Trophoblast cell (in vitro differentiated cells and primary cell): ENCODE measurements at regions not wholly inside any gene's neighbourhood (a gene's known extent, or its start where the extent isn't known, plus 50 kb on each side); places are given as distances from the start of the nearest gene placed in this dataset.
A peak's percentile ranks its signal among the peaks of the same experiment; 100 is the strongest.

Experiments used
- DNase-seq, 2 donors: peaks; one replicate each; pipeline ENCODE4 v3.0.0-alpha.2; 2016
- H2AFZ ChIP-seq: 2 replicates; pipeline ENCODE4 v1.6.1; 2013; ENCODE audit warnings: low read length, moderate library complexity, mild to moderate bottlenecking; ENCODE audit not compliant: insufficient read depth, poor library complexity
- H2AK5ac ChIP-seq: 2 replicates; pipeline ENCODE4 v1.6.1; 2013; ENCODE audit warnings: mild to moderate bottlenecking, low read length
- H2BK120ac ChIP-seq: 2 replicates; pipeline ENCODE4 v1.6.1; 2013; ENCODE audit warnings: low read length, mild to moderate bottlenecking, moderate library complexity; ENCODE audit not compliant: insufficient read depth, poor library complexity
- H2BK12ac ChIP-seq: 2 replicates; pipeline ENCODE4 v1.6.1; 2013; ENCODE audit warnings: mild to moderate bottlenecking, low read length, moderate library complexity
- H2BK5ac ChIP-seq: 2 replicates; pipeline ENCODE4 v1.6.1; 2013; ENCODE audit warnings: low read length, low read depth, moderate library complexity, mild to moderate bottlenecking; ENCODE audit not compliant: poor library complexity
- H3K14ac ChIP-seq: 2 replicates; pipeline ENCODE4 v1.6.1; 2013; ENCODE audit warnings: mild to moderate bottlenecking, low read length
- H3K18ac ChIP-seq: 2 replicates; pipeline ENCODE4 v1.6.1; 2013; ENCODE audit warnings: mild to moderate bottlenecking, low read length
- H3K23ac ChIP-seq: 2 replicates; pipeline ENCODE4 v1.6.1; 2013; ENCODE audit warnings: low read length
- H3K27ac ChIP-seq: 2 replicates; pipeline ENCODE4 v1.5.1; 2013; ENCODE audit warnings: low read depth, mild to moderate bottlenecking, inconsistent platforms, low read length, moderate library complexity
- H3K27me3 ChIP-seq: 2 replicates; pipeline ENCODE4 v1.6.1; 2013; ENCODE audit warnings: inconsistent platforms, mild to moderate bottlenecking, low read length, moderate library complexity; ENCODE audit not compliant: insufficient read depth
- H3K36me3 ChIP-seq, 2 experiments: 1 replicate in 1 of 2; 2 replicates in 1 of 2; pipeline ENCODE4 v1.6.1; 2013; ENCODE audit warnings: low read length in 2 of 2, mild to moderate bottlenecking in 2 of 2, moderate library complexity in 1 of 2; ENCODE audit not compliant: insufficient read depth in 2 of 2, control insufficient read depth in 1 of 2
- H3K4ac ChIP-seq: 2 replicates; pipeline ENCODE4 v1.6.1; 2013; ENCODE audit warnings: low read depth, mild to moderate bottlenecking, low read length, moderate library complexity
- H3K4me1 ChIP-seq, 2 experiments: 1 replicate in 1 of 2; 2 replicates in 1 of 2; pipeline ENCODE4 v1.6.1; 2013; ENCODE audit warnings: low read length in 2 of 2, mild to moderate bottlenecking in 2 of 2, moderate library complexity in 1 of 2; ENCODE audit not compliant: insufficient read depth in 2 of 2, control insufficient read depth in 1 of 2
- H3K4me2 ChIP-seq: 2 replicates; pipeline ENCODE4 v1.6.1; 2013; ENCODE audit warnings: inconsistent platforms, mild to moderate bottlenecking, low read length, moderate library complexity
- H3K4me3 ChIP-seq: 2 replicates; pipeline ENCODE4 v1.5.1; 2013; ENCODE audit warnings: mild to moderate bottlenecking, low read depth, low read length, inconsistent platforms
- H3K79me1 ChIP-seq: one replicate; pipeline ENCODE4 v1.6.1; 2013; ENCODE audit warnings: low read length
- H3K79me2 ChIP-seq: 2 replicates; pipeline ENCODE4 v1.6.1; 2013; ENCODE audit warnings: low read length, mild to moderate bottlenecking; ENCODE audit not compliant: control insufficient read depth, insufficient read depth, poor library complexity
- H3K9ac ChIP-seq: 2 replicates; pipeline ENCODE4 v1.6.1; 2013; ENCODE audit warnings: mild to moderate bottlenecking, low read length
- H3K9me3 ChIP-seq: 2 replicates; pipeline ENCODE4 v1.6.1; 2013; ENCODE audit warnings: low read depth, mild to moderate bottlenecking, control low read depth, inconsistent platforms, low read length; ENCODE audit not compliant: insufficient read depth
- H4K12ac ChIP-seq: 2 replicates; pipeline ENCODE4 v1.6.1; 2013; ENCODE audit warnings: low read depth, mild to moderate bottlenecking, low read length, moderate library complexity
- H4K8ac ChIP-seq: 2 replicates; pipeline ENCODE4 v1.6.1; 2013; ENCODE audit warnings: low read depth, mild to moderate bottlenecking, low read length, moderate library complexity
- H4K91ac ChIP-seq: one replicate; pipeline ENCODE4 v1.6.1; 2013; ENCODE audit warnings: low read depth, mild to moderate bottlenecking, low read length, moderate library complexity
- WGBS: extraction: QIAGEN DNeasy Blood & Tissue Kit; methylation state at CpG from one replicate; pipeline ENCODE4 v1.1.7; 2013; ENCODE audit warnings: missing lambda C conversion rate; ENCODE audit not compliant: insufficient read length, insufficient coverage; ENCODE audit errors: extremely low coverage; 5-methylcytosine and 5-hydroxymethylcytosine counted together

DNA sequence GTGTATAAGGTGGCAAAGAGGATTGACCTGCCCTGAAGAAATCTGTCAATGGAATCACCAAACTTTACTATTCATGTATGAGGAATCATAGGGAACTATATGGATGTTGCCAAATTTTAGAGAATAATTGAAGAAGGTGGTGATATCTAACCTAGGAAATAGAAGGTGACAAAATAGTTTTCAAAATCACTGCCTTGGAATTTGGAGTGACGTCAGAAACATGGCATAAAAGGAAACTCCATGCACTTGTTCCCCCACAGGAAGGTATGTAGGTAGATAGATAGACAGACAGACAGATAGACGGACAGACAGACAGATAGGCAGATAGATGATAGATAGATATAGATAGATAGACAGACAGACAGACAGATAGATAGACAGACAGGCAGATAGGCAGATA lies 793.9 kb upstream of the AMOT start:
- Histone ChIP-seq H2AFZ (no peak overlapping the region), H2AK5ac (no peak overlapping the region), H3K18ac (no peak overlapping the region), H3K27ac (no peak overlapping the region), H3K4ac (no peak overlapping the region), H2BK5ac (no peak overlapping the region), H3K27me3 (no peaks in the 10 kb centered on the region), H3K9ac (no peak overlapping the region), H3K4me1 (no peaks in the 10 kb centered on the region), H4K12ac (no peak overlapping the region), H3K4me3 (no peak overlapping the region), H4K91ac (no peak overlapping the region), H3K79me1 (no peaks in the 10 kb centered on the region), H3K9me3 (no peaks in the 10 kb centered on the region), H3K36me3 (no peaks in the 10 kb centered on the region), H2BK12ac (no peak overlapping the region), H3K79me2 (no peaks in the 10 kb centered on the region), H2BK120ac (no peak overlapping the region), H3K4me2 (no peak overlapping the region), H3K14ac (no peak overlapping the region), H3K23ac (no peak overlapping the region), H4K8ac (no peak overlapping the region)
- peak; percentile 9 to 55 for DNase-seq
- no CpG with 5 or more reads among the region's 2 CpGs for WGBS

DNA sequence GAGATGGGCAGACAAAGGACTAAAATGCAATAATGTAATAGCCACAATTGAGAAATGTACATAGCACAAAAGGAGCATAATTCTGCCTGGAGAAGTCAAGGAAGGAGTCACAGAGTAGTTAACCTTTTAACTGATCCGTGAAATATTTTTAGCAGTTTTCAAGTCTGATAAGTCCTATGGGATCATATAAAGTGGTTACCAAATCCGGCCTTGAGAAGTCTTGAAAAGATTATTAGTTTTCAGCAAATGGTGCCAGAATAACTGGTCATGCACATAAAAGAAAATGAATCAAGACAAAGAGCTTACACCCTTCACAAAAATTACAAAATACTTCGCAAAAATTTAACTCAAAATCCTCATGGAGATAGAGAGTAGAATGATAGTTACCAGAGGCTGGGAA lies 788.7 kb upstream of the AMOT start:
- Histone ChIP-seq H3K79me1 (no peaks in the 10 kb centered on the region), H3K23ac (no peak overlapping the region), H3K4me3 (no peak overlapping the region), H2AK5ac (no peak overlapping the region), H3K4me2 (no peak overlapping the region), H3K79me2 (no peaks in the 10 kb centered on the region), H4K12ac (no peak overlapping the region), H4K91ac (no peak overlapping the region), H4K8ac (no peak overlapping the region), H3K4me1 (no peaks in the 10 kb centered on the region), H2AFZ (no peak overlapping the region), H2BK12ac (no peak overlapping the region), H3K9me3 (no peaks in the 10 kb centered on the region), H2BK5ac (no peak overlapping the region), H3K14ac (no peak overlapping the region), H2BK120ac (no peak overlapping the region), H3K36me3 (no peaks in the 10 kb centered on the region), H3K9ac (no peak overlapping the region), H3K4ac (no peak overlapping the region), H3K27me3 (no peaks in the 10 kb centered on the region), H3K27ac (no peak overlapping the region), H3K18ac (no peak overlapping the region)
- no CpG with 5 or more reads among the region's 3 CpGs for WGBS
- DNase-seq: no peak

DNA sequence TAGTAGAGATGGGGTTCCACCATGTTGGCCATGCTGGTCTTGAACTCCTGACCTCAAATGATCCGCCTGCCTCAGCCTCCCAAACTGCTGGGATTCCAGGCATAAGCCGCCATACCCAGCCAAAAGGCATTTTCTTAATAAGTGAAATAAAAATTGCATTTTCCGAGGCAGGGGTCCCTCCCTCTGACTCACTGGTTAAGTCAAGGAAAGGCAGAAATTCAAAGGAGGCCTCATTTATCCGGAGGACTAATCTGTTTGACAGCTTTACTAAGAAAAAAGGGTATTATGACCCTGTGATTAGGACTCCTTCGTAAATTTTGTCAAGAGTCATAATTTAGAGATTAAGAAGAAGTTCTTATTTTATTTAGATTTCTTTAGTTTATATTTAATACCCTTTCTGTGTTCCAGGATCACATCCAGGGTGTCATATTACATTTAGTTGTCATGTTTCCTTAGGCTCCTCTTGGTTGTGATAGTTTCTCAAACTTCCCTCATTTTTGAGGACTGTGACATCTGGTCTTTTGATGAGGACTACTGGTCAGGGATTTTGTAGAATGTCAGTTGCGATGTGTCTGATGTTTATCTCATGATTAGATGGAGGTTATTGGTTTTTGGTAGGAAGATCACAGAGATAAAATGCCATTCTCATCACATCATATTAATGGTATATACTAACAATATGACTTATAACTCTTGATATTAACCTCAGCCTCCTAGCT lies 753.7 kb upstream of the AMOT start:
- Histone ChIP-seq H4K91ac (no peak overlapping the region), H2AFZ (no peak overlapping the region), H3K27me3 (no peaks in the 10 kb centered on the region), H3K27ac (no peak overlapping the region), H2BK120ac (no peak overlapping the region), H4K8ac (no peak overlapping the region), H3K14ac (no peak overlapping the region), H4K12ac (no peak overlapping the region), H3K79me1 (no peaks in the 10 kb centered on the region), H3K9ac (no peak overlapping the region), H2BK12ac (no peak overlapping the region), H3K36me3 (no peaks in the 10 kb centered on the region), H3K4ac (no peak overlapping the region), H3K4me3 (no peak overlapping the region), H2BK5ac (no peak overlapping the region), H2AK5ac (no peak overlapping the region), H3K4me1 (no peaks in the 10 kb centered on the region), H3K9me3 (no peaks in the 10 kb centered on the region), H3K4me2 (no peak overlapping the region), H3K79me2 (no peaks in the 10 kb centered on the region), H3K18ac (no peak overlapping the region), H3K23ac (no peak overlapping the region)
- WGBS: no CpG with 5 or more reads among the region's 6 CpGs
- DNase-seq: peak in 1 of 2 donors; percentile 41

DNA sequence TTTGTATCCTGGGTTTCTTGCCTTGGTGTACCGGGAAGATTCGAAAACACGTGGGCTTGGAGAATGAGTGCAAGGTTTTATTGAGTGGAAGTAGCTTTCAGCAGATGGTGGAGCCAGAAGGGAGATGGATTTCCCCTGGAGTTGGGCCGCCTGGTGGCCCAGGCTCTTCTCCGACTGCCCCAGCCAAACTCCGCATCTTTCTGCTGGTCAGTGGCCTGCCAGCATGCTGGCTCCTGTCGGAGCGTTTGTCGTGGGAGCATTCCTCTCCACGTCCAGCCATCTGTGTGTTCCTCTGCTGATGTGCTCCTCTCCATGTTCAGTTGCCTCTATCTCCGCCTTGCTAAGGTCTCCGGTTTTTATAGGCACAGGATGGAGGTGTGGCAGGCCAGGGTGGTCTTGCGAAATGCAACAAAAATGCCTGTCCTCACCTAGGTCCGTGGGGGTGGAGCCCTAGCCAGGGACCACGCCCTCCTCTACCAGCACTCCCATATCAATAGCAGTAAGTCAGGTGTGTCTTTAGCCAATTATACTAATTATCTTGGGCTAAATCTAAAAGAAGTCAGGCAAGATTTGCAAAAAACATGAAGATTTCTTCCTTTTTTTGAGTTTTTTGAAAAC lies 745.8 kb upstream of the AMOT start:
- H2BK5ac ChIP-seq: no peak overlapping the region
- no peak overlapping the region for H2BK12ac ChIP-seq
- H3K4me3 ChIP-seq: no peak overlapping the region
- no peak overlapping the region for H3K9ac ChIP-seq
- no peaks in the 10 kb centered on the region for H3K79me1 ChIP-seq
- no peaks in the 10 kb centered on the region for H3K79me2 ChIP-seq
- no peak overlapping the region for H3K18ac ChIP-seq
- no peak overlapping the region for H3K14ac ChIP-seq
- no peak overlapping the region for H3K4ac ChIP-seq
- no peak overlapping the region for H4K91ac ChIP-seq
- H3K4me1 ChIP-seq: no peaks in the 10 kb centered on the region
- H2BK120ac ChIP-seq: no peak overlapping the region
- DNase-seq: peak; percentile 10 to 46
- no peaks in the 10 kb centered on the region for H3K9me3 ChIP-seq
- H3K23ac ChIP-seq: no peak overlapping the region
- no peaks in the 10 kb centered on the region for H3K36me3 ChIP-seq
- no peak overlapping the region for H4K8ac ChIP-seq
- WGBS: no CpG with 5 or more reads among the region's 15 CpGs
- no peaks in the 10 kb centered on the region for H3K27me3 ChIP-seq
- no peak overlapping the region for H3K27ac ChIP-seq
- no peak overlapping the region for H2AFZ ChIP-seq
- H4K12ac ChIP-seq: no peak overlapping the region
- no peak overlapping the region for H2AK5ac ChIP-seq
- no peak overlapping the region for H3K4me2 ChIP-seq
